IMR-90 (cell line): ENCODE measurements at regions not wholly inside any gene's neighbourhood (a gene's known extent, or its start where the extent isn't known, plus 50 kb on each side); places are given as distances from the start of the nearest gene placed in this dataset.
A peak's percentile ranks its signal among the peaks of the same experiment; 100 is the strongest.

Experiments
- ATAC-seq: fragments of 200-7000 bp; cut with Tn5 transposase; 2 replicates; pipeline ENCODE4 v1.9.1; 2020; ENCODE audit warnings: low read depth, mild to moderate bottlenecking, moderate library complexity
- BruUV-seq: library from RNA; stranded (reverse); fragments of 400-500 nt; replicated peaks from 2 replicates; lab custom pipeline; 2021; lab: Mats Ljungman, UMichigan
- CTCF ChIA-PET: fragments of 300-600 bp; formaldehyde crosslinking; extraction: SDS; loops from one replicate; lab custom pipeline; 2021; ENCODE audit warnings: antibody characterized with exemption; lab: Yijun Ruan, JAX
- POLR2A ChIA-PET: fragments of 300-600 bp; sonication (Branson Sonifier 250); formaldehyde crosslinking; loops from one replicate; lab custom pipeline; 2022; ENCODE audit warnings: antibody characterized with exemption; ENCODE audit not compliant: unreplicated experiment; lab: Charles Lee
- DNase-seq: peaks from one replicate; pipeline ENCODE4 v3.0.0; 2013
- H2AFZ ChIP-seq: replicated peaks from 2 replicates; pipeline ENCODE3; 2013; ENCODE audit warnings: low read length, mild to moderate bottlenecking; ENCODE audit not compliant: poor library complexity
- H2AK5ac ChIP-seq: 2 replicates; pipeline ENCODE4 v1.6.1; 2013; ENCODE audit warnings: low read depth, low read length, inconsistent platforms
- H2AK9ac ChIP-seq: replicated peaks from 2 replicates; pipeline ENCODE3; 2013; ENCODE audit warnings: mild to moderate bottlenecking, low read depth, low read length, moderate library complexity; ENCODE audit not compliant: poor library complexity
- H2BK120ac ChIP-seq: 2 replicates; pipeline ENCODE4 v1.6.1; 2013; ENCODE audit warnings: low read depth, low read length, inconsistent platforms
- H2BK15ac ChIP-seq: 3 replicates; pipeline ENCODE4 v1.6.1; 2013; ENCODE audit warnings: low read depth, low read length, inconsistent platforms
- H2BK20ac ChIP-seq: 2 replicates; pipeline ENCODE4 v1.6.1; 2013; ENCODE audit warnings: low read depth, mild to moderate bottlenecking, inconsistent platforms, low read length, moderate library complexity
- H2BK5ac ChIP-seq: 2 replicates; pipeline ENCODE4 v1.6.1; 2013; ENCODE audit warnings: mild to moderate bottlenecking, low read depth, low read length, inconsistent platforms; ENCODE audit not compliant: poor library complexity, severe bottlenecking
- H3K14ac ChIP-seq: replicated peaks from 2 replicates; pipeline ENCODE4 v1.6.1; 2013; ENCODE audit warnings: low read depth, low read length, inconsistent platforms
- H3K18ac ChIP-seq: 2 replicates; pipeline ENCODE4 v1.6.1; 2013; ENCODE audit warnings: low read depth, low read length, control low read depth
- H3K23ac ChIP-seq: 2 replicates; pipeline ENCODE4 v1.6.1; 2013; ENCODE audit warnings: low read depth, low read length, inconsistent platforms
- H3K27ac ChIP-seq: 2 replicates; pipeline ENCODE4 v1.5.1; 2013; ENCODE audit warnings: mild to moderate bottlenecking, control low read depth, low read length; ENCODE audit not compliant: insufficient read depth
- H3K27me3 ChIP-seq: 2 replicates; pipeline ENCODE4 v1.6.1; 2013; ENCODE audit warnings: low read length; ENCODE audit not compliant: control insufficient read depth, insufficient read depth
- H3K36me3 ChIP-seq: 2 replicates; pipeline ENCODE4 v1.6.1; 2013; ENCODE audit warnings: low read length, mixed read lengths; ENCODE audit not compliant: control insufficient read depth, insufficient read depth
- H3K4ac ChIP-seq: 2 replicates; pipeline ENCODE4 v1.6.1; 2013; ENCODE audit warnings: low read depth, low read length, inconsistent platforms
- H3K4me1 ChIP-seq: 2 replicates; pipeline ENCODE4 v1.6.1; 2013; ENCODE audit warnings: low read length, mixed read lengths; ENCODE audit not compliant: control insufficient read depth, insufficient read depth
- H3K4me2 ChIP-seq: 2 replicates; pipeline ENCODE4 v1.6.1; 2013; ENCODE audit warnings: low read depth, mild to moderate bottlenecking, control low read depth, low read length, moderate library complexity
- H3K4me3 ChIP-seq: 2 replicates; pipeline ENCODE4 v1.5.1; 2013; ENCODE audit warnings: low read depth, mild to moderate bottlenecking, control low read depth, low read length, moderate library complexity; ENCODE audit not compliant: insufficient read depth
- H3K56ac ChIP-seq: 2 replicates; pipeline ENCODE4 v1.6.1; 2013; ENCODE audit warnings: low read length, inconsistent platforms; ENCODE audit not compliant: insufficient read depth; ENCODE audit errors: extremely low read depth
- H3K79me1 ChIP-seq, 2 experiments: 2 replicates each; pipeline ENCODE4 v1.6.1; 2013; ENCODE audit warnings: low read length in 2 of 2, inconsistent platforms in 1 of 2, low read depth in 1 of 2
- H3K9ac ChIP-seq: 2 replicates; pipeline ENCODE4 v1.6.1; 2013; ENCODE audit warnings: low read depth, low read length, control low read depth
- H3K9me1 ChIP-seq: 2 replicates; pipeline ENCODE4 v1.6.1; 2013; ENCODE audit warnings: low read length, inconsistent platforms; ENCODE audit not compliant: insufficient read depth
- H3K9me3 ChIP-seq: 2 replicates; pipeline ENCODE4 v1.6.1; 2013; ENCODE audit warnings: low read length; ENCODE audit not compliant: control insufficient read depth, insufficient read depth
- H4K20me1 ChIP-seq: 2 replicates; pipeline ENCODE4 v1.6.1; 2013; ENCODE audit warnings: low read length, inconsistent platforms; ENCODE audit not compliant: insufficient read depth
- H4K5ac ChIP-seq: 2 replicates; pipeline ENCODE4 v1.6.1; 2013; ENCODE audit warnings: mild to moderate bottlenecking, low read depth, low read length, control low read depth
- H4K8ac ChIP-seq, 2 experiments: 2 replicates each; pipeline ENCODE4 v1.6.1; 2013; ENCODE audit warnings: low read depth in 2 of 2, low read length in 2 of 2, control low read depth in 1 of 2, inconsistent platforms in 1 of 2
- H4K91ac ChIP-seq: 2 replicates; pipeline ENCODE4 v1.6.1; 2013; ENCODE audit warnings: low read depth, low read length, inconsistent platforms; ENCODE audit not compliant: insufficient read depth
- CTCF ChIP-seq: conservative IDR thresholded peaks from 2 replicates; pipeline ENCODE4 v1.5.1; 2012; ENCODE audit warnings: mild to moderate bottlenecking, low read depth, low read length, improper control_type of control experiment
- MAFK ChIP-seq: IDR thresholded peaks from 2 replicates; pipeline ENCODE4 v1.6.1; 2012; ENCODE audit warnings: low read depth, low read length, improper control_type of control experiment
- NFE2L2 ChIP-seq: fragments of 150-350 bp; IDR thresholded peaks from 2 replicates; pipeline ENCODE4 v1.6.1; 2016; ENCODE audit warnings: low read depth, mild to moderate bottlenecking, low read length
- RAD21 ChIP-seq: IDR thresholded peaks from 2 replicates; pipeline ENCODE4 v1.6.1; 2012; ENCODE audit warnings: low read length, improper control_type of control experiment
- RFX5 ChIP-seq: IDR thresholded peaks from 2 replicates; pipeline ENCODE4 v1.8.0; 2012; ENCODE audit warnings: low read depth, mild to moderate bottlenecking, low read length, moderate library complexity
- WGBS, 2 experiments: methylation state at CpG; one replicate each; pipeline versions ENCODE4 v1.1.5 to v1.1.7; 2013; ENCODE audit warnings: missing lambda C conversion rate in 2 of 2; ENCODE audit not compliant: insufficient read length in 1 of 2; ENCODE audit errors: extremely low coverage in 2 of 2; 5-methylcytosine and 5-hydroxymethylcytosine counted together
- dilution Hi-C: fragments of 300-500 bp; cut with HindIII; formaldehyde crosslinking; loops from one replicate; pipeline ENCODE4 v1.14.3; 2018; ENCODE audit warnings: low sequenced_read_pairs; ENCODE audit not compliant: unreplicated experiment
- in situ Hi-C: fragments of 300-500 bp; cut with MboI; formaldehyde crosslinking; loops from 3 replicates; pipeline ENCODE4 v1.14.3; 2019; ENCODE audit warnings: low sequenced_read_pairs, inconsistent platforms, mixed read lengths
- intact Hi-C: fragments of 100-400 bp; cut with micrococcal nuclease; formaldehyde crosslinking; loops from 2 replicates; pipeline ENCODE4 v1.10.0; 2022
- TF ChIP-seq, protein P1 (sequence below): fragments of 150-350 bp; IDR thresholded peaks from 2 replicates; pipeline ENCODE4 v1.6.1; 2016; ENCODE audit warnings: low read depth, mild to moderate bottlenecking, low read length, moderate library complexity, borderline replicate concordance

DNA sequence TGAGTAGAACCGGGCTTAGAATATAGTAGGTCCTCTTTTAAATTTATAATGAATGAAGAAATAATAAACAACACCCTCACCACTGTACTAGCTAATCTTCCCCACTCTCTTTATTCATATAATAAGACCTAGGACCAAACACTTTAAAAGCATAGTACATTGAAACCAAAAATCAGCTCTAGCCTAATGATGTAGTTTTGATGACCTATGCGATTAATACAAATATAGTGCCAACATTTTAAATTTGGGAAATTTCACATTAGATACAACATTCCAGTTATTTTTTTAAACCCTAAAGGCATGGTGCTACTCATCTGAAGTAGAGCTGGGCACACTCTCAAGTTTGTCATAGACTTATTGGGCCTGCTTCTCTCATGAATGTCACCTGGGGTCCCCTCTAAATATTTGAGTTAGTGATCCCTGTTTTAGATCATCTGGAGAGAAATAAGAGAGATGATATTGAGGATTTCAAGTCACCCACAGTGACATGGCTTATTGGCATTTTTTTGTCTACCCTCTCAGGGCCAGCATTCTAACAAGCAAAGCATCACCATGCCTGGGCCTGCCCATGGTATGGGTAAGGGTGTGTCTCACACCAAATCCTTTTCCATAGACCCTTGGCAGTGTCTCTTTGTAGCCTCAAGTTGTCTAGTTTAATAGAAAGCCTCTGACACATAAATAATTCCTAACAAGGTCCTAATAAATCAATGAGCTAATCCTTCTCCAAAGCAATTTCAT lies 319.8 kb downstream of the HIVEP2 start:
- Histone ChIP-seq H2AK5ac (no peak overlapping the region), H3K4me1 (no peaks in the 10 kb centered on the region), H3K27me3 (peaks cover 8% of the 10 kb centered on the region), H2AK9ac (no peak overlapping the region), H4K91ac (no peak overlapping the region), H3K4me2 (no peak overlapping the region), H4K8ac (no peak overlapping the region), H3K18ac (no peak overlapping the region), H3K79me1 (no peaks in the 10 kb centered on the region), H2BK120ac (no peak overlapping the region), H3K56ac (no peak overlapping the region), H3K9me1 (no peaks in the 10 kb centered on the region), H3K9ac (no peak overlapping the region), H4K5ac (no peak overlapping the region), H3K14ac (no peak overlapping the region), H2AFZ (no peak overlapping the region), H2BK5ac (no peak overlapping the region), H4K20me1 (no peaks in the 10 kb centered on the region), H2BK15ac (no peak overlapping the region), H3K9me3 (no peaks in the 10 kb centered on the region), H3K4me3 (no peak overlapping the region), H3K36me3 (no peaks in the 10 kb centered on the region), H2BK20ac (no peak overlapping the region), H3K27ac (no peak overlapping the region), H3K23ac (no peak overlapping the region), H3K4ac (no peak overlapping the region)
- ChIA-PET POLR2A (no interaction called here), CTCF (no interaction called here)
- in situ Hi-C loops: no loop called here
- DNase-seq: no peak
- no CpG with 5 or more reads among the region's 2 CpGs for WGBS, 2 experiments
- TF ChIP-seq MAFK: peak; percentile 67
- TF ChIP-seq RFX5: no peak
- TF ChIP-seq NFE2L2: no peak
- no peak for TF ChIP-seq CTCF
- no peak for TF ChIP-seq RAD21
- TF ChIP-seq, protein P1, sequence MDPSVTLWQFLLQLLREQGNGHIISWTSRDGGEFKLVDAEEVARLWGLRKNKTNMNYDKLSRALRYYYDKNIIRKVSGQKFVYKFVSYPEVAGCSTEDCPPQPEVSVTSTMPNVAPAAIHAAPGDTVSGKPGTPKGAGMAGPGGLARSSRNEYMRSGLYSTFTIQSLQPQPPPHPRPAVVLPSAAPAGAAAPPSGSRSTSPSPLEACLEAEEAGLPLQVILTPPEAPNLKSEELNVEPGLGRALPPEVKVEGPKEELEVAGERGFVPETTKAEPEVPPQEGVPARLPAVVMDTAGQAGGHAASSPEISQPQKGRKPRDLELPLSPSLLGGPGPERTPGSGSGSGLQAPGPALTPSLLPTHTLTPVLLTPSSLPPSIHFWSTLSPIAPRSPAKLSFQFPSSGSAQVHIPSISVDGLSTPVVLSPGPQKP: no peak
- dilution Hi-C loops: no loop called here
- intact Hi-C loops: no loop called here
- no TSS peak for BruUV-seq
- no peak for ATAC-seq
